Naive thymus-derived CD4-positive, alpha-beta T cell (primary cell): ENCODE measurements at regions not wholly inside any gene's neighbourhood (a gene's known extent, or its start where the extent isn't known, plus 50 kb on each side); places are given as distances from the start of the nearest gene placed in this dataset.

ENCODE experiments used
- ATAC-seq: fragments of 150-1000 bp; cut with Tn5 transposase; 2 replicates; pipeline ENCODE4 v1.10.0; 2021; ENCODE audit warnings: mild to moderate bottlenecking, moderate library complexity
- CTCF ChIA-PET: fragments of 350-600 bp; sonication (Branson Sonifier 250); formaldehyde crosslinking; loops from one replicate; lab custom pipeline; 2021; ENCODE audit warnings: antibody characterized with exemption; lab: Charles Lee
- POLR2A ChIA-PET: fragments of 350-600 bp; sonication (Branson Sonifier 250); formaldehyde crosslinking; loops from one replicate; lab custom pipeline; 2021; ENCODE audit warnings: antibody characterized with exemption, inconsistent platforms; lab: Charles Lee
- DNase-seq, 9 donors: peaks; one replicate each; pipeline versions ENCODE4 v3.0.0 to v3.0.0-alpha.2; 2020 to 2022; ENCODE audit warnings: mixed read lengths in 1 of 9
- H3K27ac ChIP-seq: one replicate; pipeline ENCODE4 v1.7.0; 2013; ENCODE audit warnings: mild to moderate bottlenecking, low read depth, low read length, moderate library complexity
- H3K27me3 ChIP-seq, 2 donors: one replicate each; pipeline ENCODE4 v1.7.0; 2013; ENCODE audit warnings: low read length in 2 of 2, mild to moderate bottlenecking in 2 of 2, moderate library complexity in 2 of 2; ENCODE audit not compliant: control insufficient read depth in 2 of 2, insufficient read depth in 2 of 2
- H3K36me3 ChIP-seq, 3 experiments: 1 replicate in 2 of 3; 2 replicates in 1 of 3; pipeline ENCODE4 v1.7.0; 2013; ENCODE audit warnings: low read length in 3 of 3, mild to moderate bottlenecking in 3 of 3, moderate library complexity in 1 of 3; ENCODE audit not compliant: insufficient read depth in 3 of 3, control insufficient read depth in 2 of 3
- H3K4me1 ChIP-seq, 2 donors: one replicate each; pipeline ENCODE4 v1.7.0; 2013; ENCODE audit warnings: low read length in 2 of 2, mild to moderate bottlenecking in 2 of 2, moderate library complexity in 1 of 2; ENCODE audit not compliant: control insufficient read depth in 2 of 2, insufficient read depth in 2 of 2
- H3K4me3 ChIP-seq: 2 replicates; pipeline ENCODE4 v1.7.0; 2013; ENCODE audit warnings: mild to moderate bottlenecking, low read length
- H3K9me3 ChIP-seq, 3 experiments: 1 replicate in 2 of 3; 2 replicates in 1 of 3; pipeline ENCODE4 v1.7.0; 2013; ENCODE audit warnings: low read length in 3 of 3; ENCODE audit not compliant: control insufficient read depth in 2 of 3
- H3K27ac Mint-ChIP-seq, 9 donors: one replicate each; pipeline ENCODE4 v1.8.0; 2020 to 2022; ENCODE audit warnings: mixed read lengths in 9 of 9, mild to moderate bottlenecking in 8 of 9, moderate library complexity in 5 of 9, inconsistent platforms in 2 of 9
- H3K27me3 Mint-ChIP-seq, 5 donors: one replicate each; pipeline ENCODE4 v1.8.0; 2021 to 2022; ENCODE audit warnings: mixed read lengths in 5 of 5, mild to moderate bottlenecking in 1 of 5
- H3K36me3 Mint-ChIP-seq, 5 donors: one replicate each; pipeline ENCODE4 v1.8.0; 2020 to 2022; ENCODE audit warnings: mixed read lengths in 5 of 5, mild to moderate bottlenecking in 3 of 5, inconsistent platforms in 1 of 5
- H3K4me1 Mint-ChIP-seq, 7 donors: one replicate each; pipeline ENCODE4 v1.8.0; 2020 to 2022; ENCODE audit warnings: mixed read lengths in 7 of 7, mild to moderate bottlenecking in 3 of 7, inconsistent platforms in 1 of 7
- H3K4me3 Mint-ChIP-seq, 10 donors: one replicate each; pipeline ENCODE4 v1.8.0; 2020 to 2022; ENCODE audit warnings: mild to moderate bottlenecking in 10 of 10, mixed read lengths in 10 of 10, moderate library complexity in 6 of 10, inconsistent platforms in 2 of 10
- H3K9me3 Mint-ChIP-seq, 11 donors: one replicate each; pipeline ENCODE4 v1.8.0; 2020 to 2022; ENCODE audit warnings: mixed read lengths in 11 of 11, mild to moderate bottlenecking in 4 of 11, inconsistent platforms in 1 of 11, moderate library complexity in 1 of 11
- intact Hi-C, 2 donors: fragments of 100-400 bp; cut with micrococcal nuclease; formaldehyde crosslinking; loops; one replicate each; pipeline ENCODE4 v1.15.1; 2023

- no peak overlapping the region for H3K27ac ChIP-seq
- no peaks in the 10 kb centered on the region for H3K4me1 ChIP-seq
- DNase-seq, result no peak
- peaks cover 5 to 36% (median 12%) of the 10 kb centered on the region in 11 donors for H3K9me3 Mint-ChIP-seq
- H3K36me3 Mint-ChIP-seq, result peaks cover 0 to 8% (median 0%) of the 10 kb centered on the region in 5 donors
- CTCF ChIA-PET, result no interaction called here
- ATAC-seq, result no peak
- no peaks in the 10 kb centered on the region for H3K36me3 ChIP-seq
- H3K27ac Mint-ChIP-seq, result no peak overlapping the region
- H3K27me3 ChIP-seq, result no peaks in the 10 kb centered on the region
- intact Hi-C loops, result no loop called here
- H3K9me3 ChIP-seq, result no peaks in the 10 kb centered on the region
- H3K4me3 Mint-ChIP-seq, result no peak overlapping the region
- no peaks in the 10 kb centered on the region for H3K4me1 Mint-ChIP-seq
- POLR2A ChIA-PET, result no interaction called here
- H3K4me3 ChIP-seq, result no peak overlapping the region
- H3K27me3 Mint-ChIP-seq, result peaks cover 0 to 9% (median 0%) of the 10 kb centered on the region in 5 donors
Observed at GRCh38 chr7:69282946-69283345, 315.3 kb upstream of the AUTS2 start.

- POLR2A ChIA-PET, result no interaction called here
Observed at GRCh38 chr7:69283421-69283820, 314.9 kb upstream of the AUTS2 start.

GRCh38 chr7:69285854-69286253 is 312.4 kb upstream of the AUTS2 start:
- H3K4me1 ChIP-seq, result no peaks in the 10 kb centered on the region
- no peaks in the 10 kb centered on the region for H3K36me3 ChIP-seq
- CTCF ChIA-PET, result no interaction called here
- no peaks in the 10 kb centered on the region for H3K27me3 ChIP-seq
- no peaks in the 10 kb centered on the region for H3K9me3 ChIP-seq
- H3K4me1 Mint-ChIP-seq, result no peaks in the 10 kb centered on the region
- intact Hi-C loops, result no loop called here
- DNase-seq, result no peak
- POLR2A ChIA-PET, result no interaction called here
- H3K36me3 Mint-ChIP-seq, result peaks cover 0 to 3% (median 0%) of the 10 kb centered on the region in 5 donors
- H3K27ac Mint-ChIP-seq, result no peak overlapping the region
- no peak overlapping the region for H3K4me3 ChIP-seq
- H3K9me3 Mint-ChIP-seq, result peaks cover 3 to 31% (median 11%) of the 10 kb centered on the region in 11 donors
- peaks cover 0 to 9% (median 0%) of the 10 kb centered on the region in 5 donors for H3K27me3 Mint-ChIP-seq
- no peak overlapping the region for H3K4me3 Mint-ChIP-seq
- no peak overlapping the region for H3K27ac ChIP-seq
- no peak for ATAC-seq

More at GRCh38 chr7:69283421-69283820, 314.9 kb upstream of the AUTS2 start:
- H3K9me3 ChIP-seq, result no peaks in the 10 kb centered on the region
- Mint-ChIP-seq H3K4me3 (no peak overlapping the region), H3K4me1 (no peaks in the 10 kb centered on the region), H3K27ac (no peak overlapping the region), H3K36me3 (peaks cover 0 to 8% (median 0%) of the 10 kb centered on the region in 5 donors), H3K9me3 (peaks cover 5 to 36% (median 12%) of the 10 kb centered on the region in 11 donors), H3K27me3 (peaks cover 0 to 9% (median 0%) of the 10 kb centered on the region in 5 donors)
- H3K4me1 ChIP-seq, result no peaks in the 10 kb centered on the region
- ATAC-seq (no peak), DNase-seq (no peak)
- intact Hi-C loops, result no loop called here
- H3K27ac ChIP-seq, result no peak overlapping the region
- no peak overlapping the region for H3K4me3 ChIP-seq
- no peaks in the 10 kb centered on the region for H3K36me3 ChIP-seq
- CTCF ChIA-PET, result no interaction called here
- H3K27me3 ChIP-seq, result no peaks in the 10 kb centered on the region

- Mint-ChIP-seq H3K27ac (no peak overlapping the region), H3K9me3 (peaks cover 0 to 23% (median 3%) of the 10 kb centered on the region in 11 donors), H3K36me3 (no peaks in the 10 kb centered on the region), H3K27me3 (peaks cover 0 to 4% (median 0%) of the 10 kb centered on the region in 5 donors), H3K4me3 (no peak overlapping the region), H3K4me1 (no peaks in the 10 kb centered on the region)
- POLR2A ChIA-PET, result no interaction called here
- no peak overlapping the region for H3K27ac ChIP-seq
- H3K9me3 ChIP-seq, result no peaks in the 10 kb centered on the region
- no peak for DNase-seq
- H3K4me3 ChIP-seq, result no peak overlapping the region
- CTCF ChIA-PET, result no interaction called here
- no peaks in the 10 kb centered on the region for H3K36me3 ChIP-seq
- ATAC-seq, result no peak
- H3K4me1 ChIP-seq, result no peaks in the 10 kb centered on the region
- intact Hi-C loops, result no loop called here
- H3K27me3 ChIP-seq, result no peaks in the 10 kb centered on the region
Observed at GRCh38 chr7:69295977-69296376, 302.3 kb upstream of the AUTS2 start.

- DNase-seq (no peak), ATAC-seq (no peak)
- no peak overlapping the region for H3K27ac Mint-ChIP-seq
- intact Hi-C loops, result no loop called here
- H3K4me3 Mint-ChIP-seq, result no peak overlapping the region
- ChIA-PET CTCF (no interaction called here), POLR2A (no interaction called here)
- H3K27me3 ChIP-seq, result no peaks in the 10 kb centered on the region
- peaks cover 0 to 1% (median 0%) of the 10 kb centered on the region in 5 donors for H3K36me3 Mint-ChIP-seq
- no peaks in the 10 kb centered on the region for H3K36me3 ChIP-seq
- no peaks in the 10 kb centered on the region for H3K9me3 ChIP-seq
- H3K9me3 Mint-ChIP-seq, result peaks cover 2 to 40% (median 5%) of the 10 kb centered on the region in 11 donors
- H3K27ac ChIP-seq, result no peak overlapping the region
- no peak overlapping the region for H3K4me3 ChIP-seq
- no peaks in the 10 kb centered on the region for H3K4me1 Mint-ChIP-seq
- peaks cover 0 to 6% (median 0%) of the 10 kb centered on the region in 5 donors for H3K27me3 Mint-ChIP-seq
- no peaks in the 10 kb centered on the region for H3K4me1 ChIP-seq
Observed at GRCh38 chr7:69301253-69301652, 297.0 kb upstream of the AUTS2 start.

GRCh38 chr7:69309601-69310000 is 288.7 kb upstream of the AUTS2 start:
- H3K4me1 ChIP-seq, result no peaks in the 10 kb centered on the region
- H3K4me3 ChIP-seq, result no peak overlapping the region
- no peak for DNase-seq
- no peaks in the 10 kb centered on the region for H3K27me3 ChIP-seq
- H3K36me3 ChIP-seq, result no peaks in the 10 kb centered on the region
- Mint-ChIP-seq H3K36me3 (peaks cover 0 to 1% (median 0%) of the 10 kb centered on the region in 5 donors), H3K27me3 (peaks cover 0 to 6% (median 0%) of the 10 kb centered on the region in 5 donors), H3K9me3 (peaks cover 0 to 14% (median 3%) of the 10 kb centered on the region in 11 donors), H3K4me3 (no peak overlapping the region), H3K4me1 (no peaks in the 10 kb centered on the region), H3K27ac (no peak overlapping the region)
- H3K27ac ChIP-seq, result no peak overlapping the region
- no peak for ATAC-seq
- intact Hi-C loops, result no loop called here
- ChIA-PET CTCF (no interaction called here), POLR2A (no interaction called here)
- no peaks in the 10 kb centered on the region for H3K9me3 ChIP-seq

- no peak for DNase-seq
- Histone ChIP-seq H3K4me3 (no peak overlapping the region), H3K36me3 (no peaks in the 10 kb centered on the region), H3K27me3 (no peaks in the 10 kb centered on the region), H3K4me1 (no peaks in the 10 kb centered on the region), H3K9me3 (no peaks in the 10 kb centered on the region), H3K27ac (no peak overlapping the region)
- ATAC-seq, result no peak
- POLR2A ChIA-PET, result no interaction called here
- CTCF ChIA-PET, result no interaction called here
- intact Hi-C loops, result no loop called here
- Mint-ChIP-seq H3K4me3 (no peak overlapping the region), H3K36me3 (no peaks in the 10 kb centered on the region), H3K27ac (no peak overlapping the region), H3K9me3 (peaks cover 0 to 17% (median 3%) of the 10 kb centered on the region in 11 donors), H3K4me1 (peaks cover 0 to 2% (median 0%) of the 10 kb centered on the region in 7 donors), H3K27me3 (no peaks in the 10 kb centered on the region)
Observed at GRCh38 chr7:69311489-69311888, 286.8 kb upstream of the AUTS2 start.
